Urinary bladder (tissue), 3 donors: ENCODE measurements at regions not wholly inside any gene's neighbourhood (a gene's known extent, or its start where the extent isn't known, plus 50 kb on each side); places are given as distances from the start of the nearest gene placed in this dataset.

ENCODE experiments used
- DNase-seq: peaks from one replicate; pipeline ENCODE4 v3.0.0-alpha.2; 2015; ENCODE audit errors: extremely low spot score
- H3K27ac ChIP-seq: one replicate; pipeline ENCODE4 v1.5.1; 2013; ENCODE audit warnings: low read depth, mild to moderate bottlenecking, moderate library complexity
- H3K36me3 ChIP-seq: one replicate; pipeline ENCODE4 v1.6.1; 2013; ENCODE audit warnings: mild to moderate bottlenecking, moderate library complexity; ENCODE audit not compliant: insufficient read depth
- H3K4me1 ChIP-seq: one replicate; pipeline ENCODE4 v1.6.1; 2013; ENCODE audit warnings: mild to moderate bottlenecking, moderate library complexity; ENCODE audit not compliant: insufficient read depth
- H3K4me3 ChIP-seq: one replicate; pipeline ENCODE4 v1.5.1; 2013; ENCODE audit warnings: low read depth, low read length
- WGBS: extraction: QIAGEN DNeasy Blood & Tissue Kit; methylation state at CpG from one replicate; pipeline ENCODE4 v1.1.7; 2013; 5-methylcytosine and 5-hydroxymethylcytosine counted together
- donor health status: healthy with polysubstance abuse.
- donor health status: healthy.

DNA sequence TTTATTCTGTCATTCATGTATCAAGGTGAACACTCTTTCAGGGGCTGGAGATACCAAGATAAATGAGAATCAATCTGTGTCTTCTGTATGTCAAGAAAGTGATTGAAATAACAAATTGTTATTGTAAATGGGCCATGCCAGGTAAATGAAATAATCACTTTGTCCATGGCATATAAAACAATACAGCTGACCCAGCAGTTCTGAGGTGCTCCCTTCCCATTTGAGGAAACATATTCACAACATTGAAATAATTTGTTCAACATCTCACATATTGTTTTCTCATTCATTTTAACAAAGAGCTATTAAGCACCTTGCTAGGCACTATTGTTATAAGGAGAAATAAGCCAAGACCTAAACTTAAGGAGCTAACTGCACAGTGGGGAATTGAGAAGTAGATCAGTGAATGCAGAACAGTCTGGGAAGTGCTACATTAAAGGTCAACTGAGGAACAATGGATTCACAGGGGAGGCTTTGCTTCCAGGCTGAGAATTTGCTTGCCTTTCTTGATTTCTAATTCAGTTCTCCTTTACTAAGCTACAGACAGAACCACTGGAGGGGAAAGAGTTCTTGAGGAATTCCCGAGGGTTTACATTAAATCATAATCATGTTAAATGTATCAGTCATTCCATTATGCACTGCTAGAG, 806.3 kb upstream of the ARPP21 start:
- no peaks in the 10 kb centered on the region for H3K4me1 ChIP-seq
- H3K27ac ChIP-seq = no peak overlapping the region
- H3K4me3 ChIP-seq = no peak overlapping the region
- no peaks in the 10 kb centered on the region for H3K36me3 ChIP-seq
- DNase-seq = no peak
- WGBS = 52% methylated on average over 1 of the region's 1 CpG

DNA sequence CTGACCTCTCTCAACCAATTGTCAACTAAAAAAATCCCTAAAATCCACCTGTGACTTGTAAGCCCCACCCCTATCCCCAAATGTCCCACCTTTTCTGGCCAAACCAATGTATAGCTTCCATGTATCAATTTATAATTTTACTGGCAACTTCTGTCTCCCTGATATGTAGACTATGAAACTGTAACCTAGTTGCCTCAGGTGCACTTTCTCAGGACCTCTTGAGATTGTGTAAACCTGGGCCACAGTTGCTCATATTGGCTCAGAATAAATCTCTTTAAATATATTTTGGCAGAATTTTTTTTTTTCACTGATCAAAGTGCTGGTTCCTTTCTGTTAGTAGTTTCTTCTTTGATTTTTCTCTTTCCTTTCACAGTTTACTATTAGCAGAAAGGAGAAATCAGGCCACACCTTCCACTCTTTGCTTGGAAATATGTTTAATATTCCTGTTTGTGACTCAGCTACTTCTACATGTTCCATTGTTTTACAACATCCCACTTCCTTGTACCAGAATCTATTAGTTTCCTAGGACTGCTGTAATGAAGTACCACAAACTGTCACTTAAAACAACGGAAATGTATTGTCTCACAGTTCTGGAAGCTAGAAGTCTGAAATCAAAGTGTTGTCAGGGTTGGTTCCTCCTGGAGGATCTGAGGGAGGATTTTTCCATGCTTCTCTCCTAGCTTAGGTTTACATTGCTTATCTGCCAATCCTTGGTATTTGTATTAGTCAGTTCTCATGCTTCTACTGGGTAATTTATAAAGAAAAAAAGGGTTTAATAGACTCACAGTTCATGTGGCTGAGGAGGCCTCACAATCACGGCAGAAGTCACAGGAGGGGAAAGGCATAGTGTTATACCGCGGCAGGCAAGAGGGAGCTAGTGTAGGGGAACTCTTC, 801.2 kb upstream of the ARPP21 start:
- no peaks in the 10 kb centered on the region for H3K4me1 ChIP-seq
- H3K4me3 ChIP-seq = no peak overlapping the region
- no peak overlapping the region for H3K27ac ChIP-seq
- WGBS = 86% methylated on average over 4 of the region's 4 CpGs
- no peak for DNase-seq
- no peaks in the 10 kb centered on the region for H3K36me3 ChIP-seq

DNA sequence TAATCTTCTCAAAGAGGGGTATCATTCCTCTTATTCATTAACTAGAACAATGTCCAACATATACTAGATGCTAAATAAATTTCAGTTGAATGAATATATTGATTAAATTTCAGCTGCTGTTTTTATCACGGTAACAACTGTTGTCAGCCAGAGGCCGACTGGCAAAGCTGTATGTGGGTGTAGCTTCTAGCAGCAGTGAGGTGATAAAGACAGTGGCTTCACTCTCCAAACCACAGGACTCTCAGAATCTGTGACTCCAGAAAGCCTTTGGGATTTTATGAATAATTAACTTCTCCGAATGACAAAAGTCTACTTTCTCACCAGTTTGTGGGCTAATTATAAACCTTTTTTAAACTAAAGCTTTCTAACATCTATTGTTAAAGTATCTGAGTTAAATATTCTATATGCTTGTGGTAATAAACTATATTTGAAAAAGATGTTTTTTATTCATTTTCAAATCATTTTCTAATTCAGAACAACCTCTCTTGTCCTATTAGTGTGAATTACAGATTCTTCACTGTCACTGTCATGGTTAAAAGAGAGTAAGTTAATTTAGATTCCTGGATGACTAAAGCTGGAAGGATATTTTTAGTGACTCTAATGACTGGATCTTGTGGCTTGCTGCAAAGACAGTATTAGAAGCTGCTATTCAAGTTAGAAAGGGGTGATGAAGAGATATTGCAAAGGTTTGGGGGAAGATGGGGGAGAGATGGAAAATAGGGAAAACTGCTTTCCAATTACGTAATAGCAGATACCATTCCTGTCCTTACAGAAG, 796.4 kb upstream of the ARPP21 start:
- no peak for DNase-seq
- 66% methylated on average over 4 of the region's 4 CpGs for WGBS
- no peaks in the 10 kb centered on the region for H3K36me3 ChIP-seq
- no peak overlapping the region for H3K4me3 ChIP-seq
- H3K4me1 ChIP-seq = no peaks in the 10 kb centered on the region
- H3K27ac ChIP-seq = no peak overlapping the region

- H3K36me3 ChIP-seq = no peaks in the 10 kb centered on the region
- no peak overlapping the region for H3K27ac ChIP-seq
- 43% methylated on average over 2 of the region's 2 CpGs for WGBS
- no peak for DNase-seq
- no peak overlapping the region for H3K4me3 ChIP-seq
- H3K4me1 ChIP-seq = no peaks in the 10 kb centered on the region
Measured at GRCh38 chr3:34844323-34844620, 795.1 kb upstream of the ARPP21 start.

GRCh38 chr3:34851137-34851536, 788.2 kb upstream of the ARPP21 start:
- H3K27ac ChIP-seq = no peak overlapping the region
- no peak for DNase-seq
- no peaks in the 10 kb centered on the region for H3K36me3 ChIP-seq
- 69% methylated on average over 1 of the region's 1 CpG for WGBS
- H3K4me1 ChIP-seq = no peaks in the 10 kb centered on the region
- no peak overlapping the region for H3K4me3 ChIP-seq

GRCh38 chr3:34852844-34853439, 786.4 kb upstream of the ARPP21 start:
- 91% methylated on average over 1 of the region's 1 CpG for WGBS
- no peak overlapping the region for H3K4me3 ChIP-seq
- DNase-seq = no peak
- H3K27ac ChIP-seq = no peak overlapping the region
- H3K36me3 ChIP-seq = no peaks in the 10 kb centered on the region
- H3K4me1 ChIP-seq = no peaks in the 10 kb centered on the region

DNA sequence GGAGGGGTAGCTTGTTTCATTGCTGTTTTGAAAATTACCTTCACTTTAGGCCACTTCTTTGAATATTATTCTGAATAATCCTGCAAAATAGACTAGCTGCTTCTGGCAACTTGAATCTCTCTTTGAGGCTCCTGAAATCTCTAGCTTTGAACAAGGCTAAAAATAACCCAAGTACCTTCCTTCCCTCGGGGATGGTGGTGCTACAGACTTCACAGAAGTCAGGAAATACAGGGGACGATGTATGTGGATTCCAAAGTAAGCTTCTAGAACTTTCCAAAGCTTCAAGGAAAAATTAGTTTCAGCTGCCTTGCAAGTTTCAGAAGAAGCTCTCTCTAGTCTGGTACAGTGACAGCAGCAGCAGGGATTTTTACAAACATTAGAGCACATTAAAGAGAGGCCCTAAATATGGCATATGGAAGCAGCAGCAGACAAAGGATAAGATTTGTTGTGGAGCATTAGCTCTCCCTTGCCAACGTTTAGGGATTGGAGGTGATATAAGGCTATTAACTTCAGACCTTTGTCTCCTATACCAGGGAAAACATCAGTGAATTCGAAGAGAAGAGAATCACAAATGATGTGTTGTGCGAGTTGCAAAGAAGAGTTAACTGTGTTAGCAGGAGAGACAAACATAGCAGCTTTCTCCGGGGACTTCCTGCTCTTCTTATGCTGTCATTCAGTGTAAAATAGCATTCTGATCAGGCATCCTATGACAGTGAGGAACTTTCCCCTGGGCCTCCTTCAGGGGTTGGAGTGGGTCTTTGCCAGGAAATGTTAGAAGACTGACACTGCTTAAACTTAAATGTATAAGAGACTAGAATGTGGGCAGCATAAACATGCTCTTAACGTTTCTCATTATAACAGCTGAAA, 783.0 kb upstream of the ARPP21 start:
- WGBS = 13% methylated on average over 7 of the region's 7 CpGs
- no peak for DNase-seq
- Histone ChIP-seq H3K27ac (no peak overlapping the region), H3K4me3 (no peak overlapping the region), H3K4me1 (no peaks in the 10 kb centered on the region), H3K36me3 (no peaks in the 10 kb centered on the region)

DNA sequence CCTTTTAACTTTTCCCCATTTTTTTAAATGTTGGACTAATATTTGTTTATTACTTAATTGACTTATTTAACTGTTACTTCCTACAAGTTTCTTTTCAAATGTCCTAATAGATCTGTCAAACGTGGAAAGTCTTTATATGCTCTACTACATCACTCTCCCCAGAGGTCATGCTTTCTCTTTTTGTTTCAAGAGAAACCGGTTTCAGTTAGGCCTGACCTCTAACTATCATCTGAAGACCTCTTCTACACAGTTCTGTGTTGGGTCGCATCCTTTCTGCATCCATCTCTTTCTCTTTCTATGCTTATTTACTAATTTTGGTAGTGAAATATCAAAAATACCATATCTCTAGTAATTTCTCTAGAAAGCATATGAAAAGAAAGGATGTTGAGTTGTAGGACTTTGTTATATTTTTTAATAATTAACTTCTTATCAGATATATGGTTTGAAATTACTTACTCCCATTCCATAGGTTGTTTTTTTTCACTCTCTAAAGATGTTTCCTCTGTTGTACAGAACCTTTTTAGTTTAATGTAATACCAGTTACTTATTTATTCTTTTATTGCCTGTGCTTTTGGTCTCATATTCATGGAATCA, 781.2 kb upstream of the ARPP21 start:
- no peak for DNase-seq
- Histone ChIP-seq H3K4me3 (no peak overlapping the region), H3K4me1 (no peaks in the 10 kb centered on the region), H3K27ac (no peak overlapping the region), H3K36me3 (no peaks in the 10 kb centered on the region)
- WGBS = 82% methylated on average over 3 of the region's 3 CpGs

GRCh38 chr3:34859746-34860145, 779.6 kb upstream of the ARPP21 start:
- H3K4me3 ChIP-seq = no peak overlapping the region
- no peak for DNase-seq
- no peaks in the 10 kb centered on the region for H3K36me3 ChIP-seq
- 72% methylated on average over 1 of the region's 1 CpG for WGBS
- H3K27ac ChIP-seq = no peak overlapping the region
- no peaks in the 10 kb centered on the region for H3K4me1 ChIP-seq

- Histone ChIP-seq H3K4me1 (no peaks in the 10 kb centered on the region), H3K27ac (no peak overlapping the region), H3K36me3 (peaks cover 1% of the 10 kb centered on the region), H3K4me3 (no peak overlapping the region)
- 70% methylated on average over 4 of the region's 4 CpGs for WGBS
- no peak for DNase-seq
Measured at GRCh38 chr3:34862456-34862855, 776.9 kb upstream of the ARPP21 start.

GRCh38 chr3:34863485-34863884, 775.8 kb upstream of the ARPP21 start:
- H3K4me1 ChIP-seq = no peaks in the 10 kb centered on the region
- peaks cover 1% of the 10 kb centered on the region for H3K36me3 ChIP-seq
- no peak overlapping the region for H3K4me3 ChIP-seq
- no peak overlapping the region for H3K27ac ChIP-seq
- DNase-seq = no peak
- WGBS = 30% methylated on average over 1 of the region's 1 CpG

DNA sequence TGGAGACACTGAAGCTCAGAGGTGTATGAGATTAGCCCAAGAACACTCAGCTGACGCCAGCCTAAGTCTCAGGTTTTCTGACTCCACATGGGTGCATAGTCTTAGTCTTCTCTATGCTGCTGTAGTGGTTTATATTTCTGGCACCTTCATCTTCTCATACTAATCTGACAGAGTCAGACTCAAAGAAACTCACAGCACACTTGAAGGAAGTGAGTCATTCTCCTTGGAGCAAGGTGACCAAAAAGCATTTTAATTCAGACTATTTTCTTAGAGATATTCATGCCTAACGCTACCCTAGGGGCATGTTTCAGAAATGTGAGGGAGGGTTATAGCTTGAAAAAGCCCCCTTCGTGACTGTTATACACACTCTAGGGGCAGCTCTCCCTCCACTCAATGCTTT, 775.3 kb upstream of the ARPP21 start:
- 86% methylated on average over 3 of the region's 3 CpGs for WGBS
- H3K36me3 ChIP-seq = peaks cover 1% of the 10 kb centered on the region
- no peak overlapping the region for H3K27ac ChIP-seq
- no peak for DNase-seq
- H3K4me3 ChIP-seq = no peak overlapping the region
- no peaks in the 10 kb centered on the region for H3K4me1 ChIP-seq

DNA sequence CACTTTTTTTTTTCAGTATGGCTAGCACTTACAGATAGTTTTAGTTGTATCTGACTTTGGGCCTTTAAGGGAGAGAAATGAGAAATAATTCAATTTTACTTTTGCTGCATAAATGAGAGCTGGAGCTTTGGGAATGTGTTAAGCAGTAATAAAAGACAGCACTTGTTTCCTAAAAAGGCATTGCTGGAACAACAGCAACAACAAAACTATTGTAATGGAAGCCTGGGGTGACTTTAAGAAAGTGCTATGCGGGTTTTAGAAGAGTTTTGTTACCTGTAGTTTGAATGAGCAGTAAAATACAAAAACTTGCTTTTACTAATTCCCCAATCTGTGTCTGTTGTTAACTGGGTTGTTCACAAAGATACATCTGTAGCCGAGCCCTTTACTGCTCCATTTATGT, 774.0 kb upstream of the ARPP21 start:
- Histone ChIP-seq H3K27ac (no peak overlapping the region), H3K4me3 (no peak overlapping the region), H3K36me3 (peaks cover 1% of the 10 kb centered on the region), H3K4me1 (no peaks in the 10 kb centered on the region)
- 94% methylated on average over 2 of the region's 2 CpGs for WGBS
- DNase-seq = no peak
